NB4 (cell line): ENCODE measurements at regions not wholly inside any gene's neighbourhood (a gene's known extent, or its start where the extent isn't known, plus 50 kb on each side); places are given as distances from the start of the nearest gene placed in this dataset.

Experiments used
- POLR2A ChIP-seq: IDR thresholded peaks from 2 replicates; pipeline ENCODE4 v1.6.1; 2011; ENCODE audit warnings: mild to moderate bottlenecking; ENCODE audit not compliant: insufficient read length; ENCODE audit errors: extremely low read depth
- TF ChIP-seq, protein P1 (sequence below): IDR thresholded peaks from one replicate; pipeline ENCODE4 v1.5.1; 2012; ENCODE audit warnings: low read depth, low read length

DNA sequence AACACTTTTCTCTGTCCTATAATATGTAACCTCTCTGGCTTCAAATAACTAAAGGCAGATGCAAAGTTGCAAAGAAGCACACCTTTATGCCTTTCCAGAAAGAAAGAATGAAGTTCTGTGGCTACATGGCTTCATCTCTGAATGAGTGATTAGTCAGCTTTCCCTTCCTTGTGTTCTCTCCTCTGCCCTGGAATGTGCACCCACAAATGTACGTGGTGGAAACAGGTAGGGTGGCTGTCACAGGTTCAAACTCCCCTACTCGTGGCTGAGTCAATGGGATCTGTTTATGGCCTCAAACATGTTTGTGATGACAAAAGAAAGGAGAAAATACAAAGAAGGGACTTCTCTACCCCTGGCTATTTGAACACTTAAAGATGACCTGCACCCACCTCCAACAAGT lies 55.5 kb upstream of the ACVR2A start:
- TF ChIP-seq, protein P1, sequence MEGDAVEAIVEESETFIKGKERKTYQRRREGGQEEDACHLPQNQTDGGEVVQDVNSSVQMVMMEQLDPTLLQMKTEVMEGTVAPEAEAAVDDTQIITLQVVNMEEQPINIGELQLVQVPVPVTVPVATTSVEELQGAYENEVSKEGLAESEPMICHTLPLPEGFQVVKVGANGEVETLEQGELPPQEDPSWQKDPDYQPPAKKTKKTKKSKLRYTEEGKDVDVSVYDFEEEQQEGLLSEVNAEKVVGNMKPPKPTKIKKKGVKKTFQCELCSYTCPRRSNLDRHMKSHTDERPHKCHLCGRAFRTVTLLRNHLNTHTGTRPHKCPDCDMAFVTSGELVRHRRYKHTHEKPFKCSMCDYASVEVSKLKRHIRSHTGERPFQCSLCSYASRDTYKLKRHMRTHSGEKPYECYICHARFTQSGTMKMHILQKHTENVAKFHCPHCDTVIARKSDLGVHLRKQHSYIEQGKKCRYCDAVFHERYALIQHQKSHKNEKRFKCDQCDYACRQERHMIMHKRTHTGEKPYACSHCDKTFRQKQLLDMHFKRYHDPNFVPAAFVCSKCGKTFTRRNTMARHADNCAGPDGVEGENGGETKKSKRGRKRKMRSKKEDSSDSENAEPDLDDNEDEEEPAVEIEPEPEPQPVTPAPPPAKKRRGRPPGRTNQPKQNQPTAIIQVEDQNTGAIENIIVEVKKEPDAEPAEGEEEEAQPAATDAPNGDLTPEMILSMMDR, result no peak
- no peak for TF ChIP-seq POLR2A
